Calu3 (cell line): ENCODE measurements at regions not wholly inside any gene's neighbourhood (a gene's known extent, or its start where the extent isn't known, plus 50 kb on each side); places are given as distances from the start of the nearest gene placed in this dataset.

Experiments
- BruUV-seq: library from RNA; stranded (reverse); fragments of 400-500 nt; replicated peaks from 2 replicates; lab custom pipeline; 2021; lab: Mats Ljungman, UMichigan
- CTCF ChIA-PET: fragments of 300-600 bp; sonication (Branson Sonifier 250); formaldehyde crosslinking; loops from one replicate; lab custom pipeline; 2022; ENCODE audit warnings: antibody characterized with exemption; lab: Charles Lee
- DNase-seq: peaks from one replicate; pipeline ENCODE4 v3.0.0; 2022
- H3K27ac Mint-ChIP-seq: one replicate; pipeline ENCODE4 v1.8.0; 2022; ENCODE audit warnings: mixed read lengths; ENCODE audit not compliant: unreplicated experiment
- H3K27me3 Mint-ChIP-seq: one replicate; pipeline ENCODE4 v1.8.0; 2022; ENCODE audit warnings: mixed read lengths; ENCODE audit not compliant: unreplicated experiment
- H3K36me3 Mint-ChIP-seq: one replicate; pipeline ENCODE4 v1.8.0; 2022; ENCODE audit warnings: mild to moderate bottlenecking, moderate library complexity, mixed read lengths; ENCODE audit not compliant: insufficient read depth, unreplicated experiment
- H3K4me1 Mint-ChIP-seq: one replicate; pipeline ENCODE4 v1.8.0; 2022; ENCODE audit warnings: mild to moderate bottlenecking, low read depth, mixed read lengths; ENCODE audit not compliant: unreplicated experiment
- H3K4me3 Mint-ChIP-seq: one replicate; pipeline ENCODE4 v1.8.0; 2022; ENCODE audit warnings: mild to moderate bottlenecking, low read depth, moderate library complexity, mixed read lengths; ENCODE audit not compliant: unreplicated experiment
- H3K9me3 Mint-ChIP-seq: one replicate; pipeline ENCODE4 v1.8.0; 2022; ENCODE audit warnings: low read depth, mixed read lengths; ENCODE audit not compliant: unreplicated experiment
- intact Hi-C: fragments of 100-400 bp; cut with micrococcal nuclease; formaldehyde crosslinking; loops from one replicate; pipeline ENCODE4 v1.10.0; 2022; ENCODE audit not compliant: unreplicated experiment
- TF ChIP-seq, protein P1 (sequence below): fragments of 200-600 bp; IDR thresholded peaks from one replicate; pipeline ENCODE4 v1.8.0; 2022; ENCODE audit warnings: antibody characterized with exemption; ENCODE audit not compliant: unreplicated experiment

DNA sequence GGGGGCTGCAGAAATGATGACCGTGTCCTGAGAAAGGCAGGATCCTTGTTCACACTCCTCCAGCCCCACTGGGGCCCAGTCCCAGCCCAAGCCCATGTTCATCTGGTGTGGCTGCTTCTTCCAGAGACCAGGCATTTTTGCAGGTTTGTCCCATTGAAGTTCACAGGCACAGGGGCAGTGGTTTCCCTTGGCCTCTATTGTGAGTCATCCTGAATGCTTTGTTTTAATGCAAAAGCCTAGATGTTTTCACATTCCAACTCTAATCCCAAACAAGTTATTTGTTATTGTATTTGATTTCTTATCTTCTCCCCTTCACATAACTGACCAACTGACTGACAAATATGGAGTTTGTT, 426.4 kb upstream of the ID2 start:
- no peak for DNase-seq
- intact Hi-C loops = no loop called here
- Mint-ChIP-seq H3K27ac (no peak overlapping the region), H3K9me3 (peaks cover 4% of the 10 kb centered on the region), H3K4me3 (no peak overlapping the region), H3K27me3 (no peaks in the 10 kb centered on the region), H3K4me1 (no peaks in the 10 kb centered on the region), H3K36me3 (no peaks in the 10 kb centered on the region)
- CTCF ChIA-PET = no interaction called here
- TF ChIP-seq, protein P1, sequence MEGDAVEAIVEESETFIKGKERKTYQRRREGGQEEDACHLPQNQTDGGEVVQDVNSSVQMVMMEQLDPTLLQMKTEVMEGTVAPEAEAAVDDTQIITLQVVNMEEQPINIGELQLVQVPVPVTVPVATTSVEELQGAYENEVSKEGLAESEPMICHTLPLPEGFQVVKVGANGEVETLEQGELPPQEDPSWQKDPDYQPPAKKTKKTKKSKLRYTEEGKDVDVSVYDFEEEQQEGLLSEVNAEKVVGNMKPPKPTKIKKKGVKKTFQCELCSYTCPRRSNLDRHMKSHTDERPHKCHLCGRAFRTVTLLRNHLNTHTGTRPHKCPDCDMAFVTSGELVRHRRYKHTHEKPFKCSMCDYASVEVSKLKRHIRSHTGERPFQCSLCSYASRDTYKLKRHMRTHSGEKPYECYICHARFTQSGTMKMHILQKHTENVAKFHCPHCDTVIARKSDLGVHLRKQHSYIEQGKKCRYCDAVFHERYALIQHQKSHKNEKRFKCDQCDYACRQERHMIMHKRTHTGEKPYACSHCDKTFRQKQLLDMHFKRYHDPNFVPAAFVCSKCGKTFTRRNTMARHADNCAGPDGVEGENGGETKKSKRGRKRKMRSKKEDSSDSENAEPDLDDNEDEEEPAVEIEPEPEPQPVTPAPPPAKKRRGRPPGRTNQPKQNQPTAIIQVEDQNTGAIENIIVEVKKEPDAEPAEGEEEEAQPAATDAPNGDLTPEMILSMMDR = no peak
- BruUV-seq = no TSS peak

DNA sequence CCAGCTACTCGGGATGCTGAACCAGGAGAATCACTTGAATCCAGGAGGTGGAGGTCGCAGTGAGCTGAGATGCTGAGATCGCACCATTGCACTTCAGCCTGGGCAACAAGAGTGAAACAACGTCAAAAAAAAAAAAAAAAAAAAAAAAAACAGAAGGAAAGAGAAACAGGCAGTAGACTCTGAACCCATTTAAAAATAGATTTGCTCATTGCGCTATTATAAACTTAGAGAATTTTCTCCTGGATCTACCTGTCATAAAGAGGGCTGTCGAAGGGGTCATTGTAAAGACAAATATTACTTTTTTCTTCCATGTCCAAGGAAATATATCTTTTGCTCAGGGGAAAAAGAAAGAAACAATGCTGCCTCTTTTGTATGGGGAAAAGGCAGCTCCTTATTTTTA, 425.0 kb upstream of the ID2 start:
- Mint-ChIP-seq H3K27me3 (no peaks in the 10 kb centered on the region), H3K4me3 (no peak overlapping the region), H3K27ac (no peak overlapping the region), H3K9me3 (peaks cover 2% of the 10 kb centered on the region), H3K4me1 (no peaks in the 10 kb centered on the region), H3K36me3 (no peaks in the 10 kb centered on the region)
- DNase-seq = no peak
- CTCF ChIA-PET = interaction anchor here (0.6 kb wide), 2 partner anchors 86 to 235 kb away, joined by 3 to 4 read pairs; no protein-coding TSS in a partner anchor
- TF ChIP-seq, protein P1 = no peak
- intact Hi-C loops = no loop called here
- BruUV-seq = no TSS peak

DNA sequence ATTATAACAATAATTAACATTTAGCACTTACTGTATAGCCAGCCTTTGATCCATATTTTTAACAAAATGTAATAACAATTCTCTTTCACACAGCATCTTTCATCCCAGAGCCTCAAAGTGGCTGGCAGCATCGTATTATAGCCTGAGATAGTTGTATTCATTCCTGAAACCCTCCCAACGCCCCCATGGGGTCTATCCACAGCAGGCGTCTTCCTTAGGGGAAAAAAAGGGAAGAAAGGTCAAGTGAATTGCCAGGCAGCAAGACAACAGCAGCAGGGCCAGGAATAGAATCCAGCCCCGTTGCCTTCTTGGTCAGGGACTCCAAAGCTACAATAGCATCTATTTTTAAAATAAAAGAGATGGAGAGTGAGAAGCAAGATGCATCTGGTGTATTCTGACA, 424.4 kb upstream of the ID2 start:
- CTCF ChIA-PET = interaction anchor here (0.6 kb wide), 1 partner anchor 235 kb away, joined by 4 read pairs; no protein-coding TSS in a partner anchor
- no peak overlapping the region for H3K27ac Mint-ChIP-seq
- no peak for DNase-seq

DNA sequence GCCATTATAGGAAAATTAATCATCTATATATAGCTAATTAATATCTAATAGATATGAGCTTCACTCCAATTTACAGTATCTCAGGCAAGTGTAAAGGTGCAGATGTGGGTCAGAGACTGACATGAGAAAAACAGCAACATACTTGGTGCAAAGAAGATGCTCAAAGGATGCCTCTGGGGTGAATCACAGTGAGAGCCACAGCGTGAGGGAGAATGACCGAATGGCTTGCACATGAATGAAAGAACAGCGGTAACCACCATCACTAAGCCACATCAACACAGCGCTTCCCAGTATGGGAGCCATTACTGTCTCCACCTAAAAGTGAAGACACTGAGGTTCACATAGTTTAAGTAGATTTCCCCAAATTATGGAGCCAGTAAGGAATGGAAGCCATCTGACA, 423.4 kb upstream of the ID2 start:
- Mint-ChIP-seq H3K36me3 (no peaks in the 10 kb centered on the region), H3K4me1 (no peaks in the 10 kb centered on the region), H3K27me3 (no peaks in the 10 kb centered on the region), H3K27ac (no peak overlapping the region), H3K9me3 (peaks cover 2% of the 10 kb centered on the region), H3K4me3 (no peak overlapping the region)
- CTCF ChIA-PET = no interaction called here
- intact Hi-C loops = no loop called here
- no peak for DNase-seq
- TF ChIP-seq, protein P1 = no peak
- no TSS peak for BruUV-seq

More for the DNA sequence above, 424.4 kb upstream of the ID2 start:
- TF ChIP-seq, protein P1 = no peak
- Mint-ChIP-seq H3K27me3 (no peaks in the 10 kb centered on the region), H3K9me3 (peaks cover 2% of the 10 kb centered on the region), H3K4me1 (no peaks in the 10 kb centered on the region), H3K36me3 (no peaks in the 10 kb centered on the region), H3K4me3 (no peak overlapping the region)
- intact Hi-C loops = no loop called here
- BruUV-seq = no TSS peak
